Fibroblast of lung (primary cell): ENCODE measurements at regions not wholly inside any gene's neighbourhood (a gene's known extent, or its start where the extent isn't known, plus 50 kb on each side); places are given as distances from the start of the nearest gene placed in this dataset.

Source experiments
- DNase-seq, 2 donors: peaks; one replicate each; pipeline versions ENCODE4 v3.0.0 to v3.0.0-alpha.2; 2010; ENCODE audit warnings: low read depth in 2 of 2
- H2AFZ ChIP-seq: 2 replicates; pipeline ENCODE4 v1.5.1; 2012; ENCODE audit warnings: low read length, control low read depth, inconsistent platforms
- H3K27ac ChIP-seq: 2 replicates; pipeline ENCODE4 v1.5.1; 2011; ENCODE audit warnings: low read length, control low read depth; ENCODE audit not compliant: insufficient read depth
- H3K27me3 ChIP-seq: 2 replicates; pipeline ENCODE4 v1.5.1; 2011; ENCODE audit warnings: mild to moderate bottlenecking, low read length; ENCODE audit not compliant: control insufficient read depth, insufficient read depth
- H3K36me3 ChIP-seq: 2 replicates; pipeline ENCODE4 v1.5.1; 2011; ENCODE audit warnings: low read length; ENCODE audit not compliant: control insufficient read depth, insufficient read depth
- H3K4me1 ChIP-seq: 2 replicates; pipeline ENCODE4 v1.5.1; 2011; ENCODE audit warnings: low read length; ENCODE audit not compliant: control insufficient read depth, insufficient read depth; ENCODE audit errors: extremely low read depth
- H3K4me2 ChIP-seq: 2 replicates; pipeline ENCODE4 v1.5.1; 2011; ENCODE audit warnings: low read length, control low read depth; ENCODE audit not compliant: insufficient read depth; ENCODE audit errors: extremely low read depth
- H3K4me3 ChIP-seq, 4 experiments: fragments of 200-600 bp in 1 of 4; sonication (generic) in 1 of 4; replicated peaks in 1 of 4; 2 replicates each; pipeline ENCODE4 v1.5.1; 2011 to 2016; ENCODE audit warnings: low read length in 4 of 4, low read depth in 3 of 4, mild to moderate bottlenecking in 3 of 4, control low read depth in 2 of 4, inconsistent platforms in 1 of 4, mixed read lengths in 1 of 4; ENCODE audit not compliant: insufficient read depth in 1 of 4; ENCODE audit errors: control extremely low read depth in 1 of 4
- H3K79me2 ChIP-seq: 2 replicates; pipeline ENCODE4 v1.5.1; 2012; ENCODE audit warnings: mild to moderate bottlenecking, low read length, inconsistent platforms; ENCODE audit not compliant: control insufficient read depth, insufficient read depth
- H3K9ac ChIP-seq: 2 replicates; pipeline ENCODE4 v1.5.1; 2011; ENCODE audit warnings: mild to moderate bottlenecking, low read length, control low read depth; ENCODE audit not compliant: insufficient read depth
- H3K9me3 ChIP-seq: 2 replicates; pipeline ENCODE4 v1.5.1; 2012; ENCODE audit warnings: low read depth, low read length; ENCODE audit not compliant: control insufficient read depth, insufficient read depth
- H4K20me1 ChIP-seq: 2 replicates; pipeline ENCODE4 v1.5.1; 2011; ENCODE audit warnings: low read length; ENCODE audit not compliant: control insufficient read depth, insufficient read depth; ENCODE audit errors: extremely low read depth
- EZH2 ChIP-seq: IDR thresholded peaks from 2 replicates; pipeline ENCODE4 v1.5.1; 2012; ENCODE audit warnings: low read length, control low read depth, mild to moderate bottlenecking; ENCODE audit errors: missing control alignments
- TF ChIP-seq, protein P1 (sequence below), 2 donors: IDR thresholded peaks in 1 of 2; conservative IDR thresholded peaks in 1 of 2; 1 replicate in 1 of 2; 2 replicates in 1 of 2; pipeline ENCODE4 v1.5.1; 2011 to 2012; ENCODE audit warnings: low read length in 2 of 2, control low read depth in 1 of 2, inconsistent platforms in 1 of 2, low read depth in 1 of 2, mild to moderate bottlenecking in 1 of 2

DNA sequence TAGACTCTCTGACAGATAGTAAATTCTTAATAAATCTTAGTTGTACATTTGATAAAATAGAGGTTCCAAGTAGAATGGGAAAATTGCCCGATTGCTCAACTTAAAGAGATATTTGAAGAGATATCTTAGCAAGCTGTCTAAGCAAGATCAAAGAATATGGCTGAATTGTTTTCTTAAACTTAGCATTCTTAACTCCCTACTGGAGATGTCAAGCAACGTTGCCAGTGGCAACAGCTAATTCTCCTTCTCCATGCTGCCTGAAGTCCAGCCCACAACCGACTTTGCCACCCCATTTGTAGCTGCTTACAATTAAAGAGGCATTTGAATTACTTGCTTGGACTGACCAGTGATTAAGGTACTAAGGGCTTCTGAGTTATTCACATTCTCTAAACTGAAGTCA, 94.4 kb downstream of the FAM181B start:
- no peaks in the 10 kb centered on the region for H3K4me1 ChIP-seq
- no peak overlapping the region for H2AFZ ChIP-seq
- no peak overlapping the region for H3K4me2 ChIP-seq
- no peak for DNase-seq
- H3K9me3 ChIP-seq = no peaks in the 10 kb centered on the region
- H3K4me3 ChIP-seq = no peak overlapping the region
- no peaks in the 10 kb centered on the region for H3K79me2 ChIP-seq
- no peak overlapping the region for H3K9ac ChIP-seq
- no peaks in the 10 kb centered on the region for H3K36me3 ChIP-seq
- no peaks in the 10 kb centered on the region for H4K20me1 ChIP-seq
- no peak overlapping the region for H3K27ac ChIP-seq
- H3K27me3 ChIP-seq = no peaks in the 10 kb centered on the region
- TF ChIP-seq, protein P1, sequence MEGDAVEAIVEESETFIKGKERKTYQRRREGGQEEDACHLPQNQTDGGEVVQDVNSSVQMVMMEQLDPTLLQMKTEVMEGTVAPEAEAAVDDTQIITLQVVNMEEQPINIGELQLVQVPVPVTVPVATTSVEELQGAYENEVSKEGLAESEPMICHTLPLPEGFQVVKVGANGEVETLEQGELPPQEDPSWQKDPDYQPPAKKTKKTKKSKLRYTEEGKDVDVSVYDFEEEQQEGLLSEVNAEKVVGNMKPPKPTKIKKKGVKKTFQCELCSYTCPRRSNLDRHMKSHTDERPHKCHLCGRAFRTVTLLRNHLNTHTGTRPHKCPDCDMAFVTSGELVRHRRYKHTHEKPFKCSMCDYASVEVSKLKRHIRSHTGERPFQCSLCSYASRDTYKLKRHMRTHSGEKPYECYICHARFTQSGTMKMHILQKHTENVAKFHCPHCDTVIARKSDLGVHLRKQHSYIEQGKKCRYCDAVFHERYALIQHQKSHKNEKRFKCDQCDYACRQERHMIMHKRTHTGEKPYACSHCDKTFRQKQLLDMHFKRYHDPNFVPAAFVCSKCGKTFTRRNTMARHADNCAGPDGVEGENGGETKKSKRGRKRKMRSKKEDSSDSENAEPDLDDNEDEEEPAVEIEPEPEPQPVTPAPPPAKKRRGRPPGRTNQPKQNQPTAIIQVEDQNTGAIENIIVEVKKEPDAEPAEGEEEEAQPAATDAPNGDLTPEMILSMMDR (conservative IDR thresholded peaks at IDR 0.05 in 1 of 2, IDR thresholded peaks at IDR 0.05 in 1 of 2; ENCODE audit: low read depth in 1 of 2, low read length in 2 of 2) = no peak
- no peak for TF ChIP-seq EZH2

DNA sequence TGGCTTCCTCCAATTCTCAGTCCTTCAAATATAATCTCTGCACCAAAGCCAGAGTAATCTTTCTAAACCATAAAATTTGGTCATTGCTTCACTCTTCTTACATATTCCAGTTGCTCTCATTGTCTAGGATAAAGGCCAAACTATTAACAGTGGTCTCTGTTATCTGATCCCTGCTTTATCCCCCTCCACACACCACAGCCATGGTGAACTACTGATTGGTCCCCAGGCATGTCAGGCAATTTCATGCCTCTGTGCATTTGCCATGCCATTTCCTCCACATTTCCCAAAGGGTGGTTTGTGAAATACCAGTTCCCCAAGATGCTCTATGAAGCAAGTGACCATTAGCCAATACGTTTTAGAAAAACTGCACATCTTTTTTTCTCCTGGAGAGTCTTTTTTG, 97.0 kb downstream of the FAM181B start:
- Histone ChIP-seq H3K9ac (no peak overlapping the region), H3K27ac (no peak overlapping the region), H3K4me1 (no peaks in the 10 kb centered on the region), H3K9me3 (no peaks in the 10 kb centered on the region), H3K36me3 (no peaks in the 10 kb centered on the region), H3K27me3 (no peaks in the 10 kb centered on the region), H3K4me3 (no peak overlapping the region), H2AFZ (no peak overlapping the region), H3K79me2 (no peaks in the 10 kb centered on the region), H4K20me1 (no peaks in the 10 kb centered on the region), H3K4me2 (no peak overlapping the region)
- TF ChIP-seq, protein P1 (conservative IDR thresholded peaks at IDR 0.05 in 1 of 2, IDR thresholded peaks at IDR 0.05 in 1 of 2; ENCODE audit: low read depth in 1 of 2, low read length in 2 of 2) = no peak
- TF ChIP-seq EZH2 = no peak
- no peak for DNase-seq

DNA sequence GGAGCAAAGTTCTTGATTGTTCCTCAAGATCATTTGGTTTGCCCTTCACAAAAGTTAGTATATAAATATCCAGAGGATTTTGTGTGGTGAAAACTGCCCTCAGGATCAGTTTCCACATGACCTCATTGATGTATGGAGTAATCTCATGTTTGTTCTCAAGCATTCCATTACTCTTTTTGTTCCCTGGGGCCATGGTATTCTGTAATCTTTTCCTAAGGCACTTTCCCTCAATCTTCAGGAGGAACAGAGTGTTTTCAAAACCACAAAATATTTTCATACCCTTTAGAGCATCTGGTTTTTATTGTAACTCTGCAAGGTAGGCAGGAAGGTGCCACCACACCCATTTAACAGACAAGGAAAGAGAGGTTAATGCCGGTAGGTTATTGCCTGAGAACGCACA, 99.6 kb downstream of the FAM181B start:
- no peaks in the 10 kb centered on the region for H4K20me1 ChIP-seq
- H3K4me1 ChIP-seq = no peaks in the 10 kb centered on the region
- no peak overlapping the region for H3K27ac ChIP-seq
- no peaks in the 10 kb centered on the region for H3K27me3 ChIP-seq
- H3K4me3 ChIP-seq = no peak overlapping the region
- H3K9me3 ChIP-seq = no peaks in the 10 kb centered on the region
- no peak overlapping the region for H3K4me2 ChIP-seq
- TF ChIP-seq EZH2 = no peak
- TF ChIP-seq, protein P1 (conservative IDR thresholded peaks at IDR 0.05 in 1 of 2, IDR thresholded peaks at IDR 0.05 in 1 of 2; ENCODE audit: low read depth in 1 of 2, low read length in 2 of 2) = no peak
- no peak overlapping the region for H2AFZ ChIP-seq
- H3K36me3 ChIP-seq = no peaks in the 10 kb centered on the region
- no peak overlapping the region for H3K9ac ChIP-seq
- no peaks in the 10 kb centered on the region for H3K79me2 ChIP-seq
- no peak for DNase-seq
